ENCODE measurements at regions not wholly inside any gene's neighbourhood (a gene's known extent, or its start where the extent isn't known, plus 50 kb on each side); places are given as distances from the start of the nearest gene placed in this dataset.

DNA sequence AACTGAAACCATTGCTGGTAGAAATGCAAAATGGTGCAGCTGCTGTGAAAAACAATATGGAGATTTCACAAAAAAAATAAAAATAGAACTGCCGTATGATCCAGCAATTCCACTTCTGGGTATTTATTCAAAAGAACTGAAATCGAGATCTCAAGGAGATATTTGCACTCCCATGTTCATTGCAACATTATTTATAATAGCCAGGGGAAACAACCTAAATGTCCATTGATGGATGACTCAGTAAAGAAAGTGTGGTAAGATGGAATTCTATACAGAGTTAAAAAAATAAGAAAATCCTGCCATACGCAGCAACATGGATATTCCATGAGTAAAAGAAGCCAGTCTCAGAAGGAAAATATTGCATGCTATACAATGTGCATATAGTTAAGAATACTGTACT, 290.6 kb upstream of the GHITM start:
- TF ChIP-seq, protein P1, sequence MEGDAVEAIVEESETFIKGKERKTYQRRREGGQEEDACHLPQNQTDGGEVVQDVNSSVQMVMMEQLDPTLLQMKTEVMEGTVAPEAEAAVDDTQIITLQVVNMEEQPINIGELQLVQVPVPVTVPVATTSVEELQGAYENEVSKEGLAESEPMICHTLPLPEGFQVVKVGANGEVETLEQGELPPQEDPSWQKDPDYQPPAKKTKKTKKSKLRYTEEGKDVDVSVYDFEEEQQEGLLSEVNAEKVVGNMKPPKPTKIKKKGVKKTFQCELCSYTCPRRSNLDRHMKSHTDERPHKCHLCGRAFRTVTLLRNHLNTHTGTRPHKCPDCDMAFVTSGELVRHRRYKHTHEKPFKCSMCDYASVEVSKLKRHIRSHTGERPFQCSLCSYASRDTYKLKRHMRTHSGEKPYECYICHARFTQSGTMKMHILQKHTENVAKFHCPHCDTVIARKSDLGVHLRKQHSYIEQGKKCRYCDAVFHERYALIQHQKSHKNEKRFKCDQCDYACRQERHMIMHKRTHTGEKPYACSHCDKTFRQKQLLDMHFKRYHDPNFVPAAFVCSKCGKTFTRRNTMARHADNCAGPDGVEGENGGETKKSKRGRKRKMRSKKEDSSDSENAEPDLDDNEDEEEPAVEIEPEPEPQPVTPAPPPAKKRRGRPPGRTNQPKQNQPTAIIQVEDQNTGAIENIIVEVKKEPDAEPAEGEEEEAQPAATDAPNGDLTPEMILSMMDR (IDR thresholded peaks at IDR 0.05; ENCODE audit: insufficient read depth, low read length, poor library complexity, severe bottlenecking): no peak
- TF ChIP-seq EZH2phosphoT487 (conservative IDR thresholded peaks at IDR 0.05; ENCODE audit: low read length): no peak

All from SU-DHL-6 (cell line).